HG02610 (cell line): ENCODE measurements at regions not wholly inside any gene's neighbourhood (a gene's known extent, or its start where the extent isn't known, plus 50 kb on each side); places are given as distances from the start of the nearest gene placed in this dataset.
"Not testable (repeated sequence)": the region's sequence is repeated elsewhere in the genome, so short reads cannot be mapped to it uniquely, and the experiment has no call there.

ENCODE experiments used
- ATAC-seq: cut with Tn5 transposase; IDR thresholded peaks from one replicate; pipeline ENCODE4 v1.9.1; 2021; ENCODE audit warnings: mild to moderate bottlenecking, moderate library complexity; ENCODE audit not compliant: unreplicated experiment

DNA sequence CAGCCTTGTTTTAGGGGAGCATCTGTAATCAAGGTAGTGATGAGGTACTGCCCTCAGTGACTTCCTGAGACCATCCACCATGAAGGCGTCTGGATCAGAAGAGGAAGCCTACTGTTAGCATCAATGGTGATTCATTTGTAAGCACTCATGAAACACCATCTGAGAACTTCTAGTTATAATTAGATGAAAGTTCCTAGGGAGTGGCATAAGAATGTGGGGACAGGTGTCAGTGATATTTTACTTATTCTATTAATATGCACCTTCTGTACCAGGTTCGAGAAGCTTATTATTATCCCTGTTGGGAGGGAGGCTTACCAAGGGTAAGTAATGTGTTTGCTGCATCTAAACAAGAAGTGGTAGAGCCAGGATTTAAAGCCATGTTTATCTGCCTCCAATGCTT, 295.8 kb upstream of the TBL1XR1 start:
- no peak for ATAC-seq

DNA sequence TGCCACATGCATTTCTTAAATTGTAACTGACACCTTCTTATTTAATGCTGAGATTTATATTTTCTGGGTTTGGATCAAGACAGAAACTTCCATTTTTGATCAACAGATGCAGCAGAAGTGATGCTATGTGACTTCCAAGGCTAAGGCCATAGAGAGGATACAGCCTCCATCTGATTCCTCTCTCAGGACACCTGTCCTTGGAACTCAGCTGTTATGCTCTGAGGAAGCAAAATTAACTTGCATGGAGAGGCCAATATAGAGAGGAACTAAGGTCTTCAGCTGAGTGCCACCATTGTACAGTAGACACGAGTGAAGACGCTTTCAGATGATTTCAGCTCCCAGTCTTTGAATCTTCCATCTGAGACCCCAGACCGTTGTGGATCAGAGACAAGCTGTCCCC, 296.9 kb upstream of the TBL1XR1 start:
- no peak for ATAC-seq

DNA sequence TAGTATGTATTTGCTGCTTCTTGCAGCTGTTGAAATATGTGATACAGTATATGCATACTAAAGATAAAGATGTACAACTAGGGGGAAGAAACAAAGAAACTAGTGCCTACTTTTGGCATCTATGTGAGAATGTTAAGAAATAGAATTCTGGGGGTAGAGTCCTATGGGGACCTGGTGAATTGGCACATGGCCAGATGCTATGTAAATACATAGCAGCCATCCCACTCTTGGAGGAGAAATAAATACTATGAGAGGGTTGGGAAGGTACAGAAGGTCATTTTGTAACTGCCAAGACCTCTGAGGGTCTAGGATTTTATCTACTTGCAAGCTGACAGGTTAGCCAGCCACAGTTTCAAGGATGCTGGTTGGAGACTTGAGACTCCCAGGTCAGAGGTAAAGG, 298.3 kb upstream of the TBL1XR1 start:
- ATAC-seq = no peak

DNA sequence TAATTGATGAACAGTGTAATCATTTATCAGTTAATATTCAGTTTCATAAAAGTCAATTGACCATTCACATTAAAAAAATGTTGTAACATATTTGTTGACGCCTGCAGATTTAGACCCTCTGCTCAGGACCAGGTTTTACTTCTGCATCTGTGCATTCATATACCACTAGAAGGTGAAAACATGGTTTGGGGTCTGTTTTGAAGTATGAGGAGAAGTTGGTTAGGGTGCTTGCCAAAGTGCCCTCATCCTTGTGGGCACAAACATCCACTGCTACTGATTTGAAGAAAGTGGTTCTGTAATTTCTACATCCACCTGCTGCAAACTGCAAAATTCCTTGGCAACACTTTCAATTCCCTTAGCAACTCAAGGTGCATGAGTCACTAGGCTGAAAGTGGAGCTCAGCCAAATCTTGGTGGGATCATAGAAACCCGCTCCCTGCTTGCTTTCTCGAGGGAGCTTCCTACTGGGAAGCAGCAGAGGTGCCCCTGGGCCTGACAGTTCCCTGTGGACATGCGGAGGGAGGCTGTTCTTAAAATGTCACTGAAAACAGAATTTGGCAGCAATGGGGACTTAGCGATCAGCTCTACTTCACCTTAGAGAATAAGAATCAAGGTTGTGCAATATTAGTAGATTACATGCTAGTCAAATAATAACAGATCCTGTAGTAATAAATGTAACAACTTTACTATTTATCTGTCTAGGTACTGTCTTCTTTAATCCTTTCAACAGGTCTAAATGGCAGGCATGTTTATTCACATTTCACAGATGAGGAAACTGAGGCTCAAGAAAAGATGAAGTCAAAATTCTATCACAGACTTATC, 301.0 kb upstream of the TBL1XR1 start:
- ATAC-seq = no peak

DNA sequence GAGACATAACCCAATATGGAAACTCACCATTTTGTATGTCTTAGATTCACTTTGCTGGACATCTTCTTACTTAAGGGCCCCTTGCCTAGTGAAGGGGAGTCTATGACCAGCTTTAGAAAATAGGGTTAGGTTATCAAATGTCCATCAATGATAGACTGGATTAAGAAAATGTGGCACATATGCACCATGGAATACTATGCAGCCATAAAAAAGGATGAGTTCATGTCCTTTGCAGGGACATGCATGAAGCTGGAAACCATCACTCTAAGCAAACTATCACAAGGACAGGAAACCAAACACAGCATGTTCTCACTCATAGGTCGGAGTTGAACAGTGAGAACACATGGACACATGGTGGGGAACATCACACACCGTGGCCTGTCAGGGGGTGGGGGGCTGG, 301.8 kb upstream of the TBL1XR1 start:
- ATAC-seq = not testable (repeated sequence)

DNA sequence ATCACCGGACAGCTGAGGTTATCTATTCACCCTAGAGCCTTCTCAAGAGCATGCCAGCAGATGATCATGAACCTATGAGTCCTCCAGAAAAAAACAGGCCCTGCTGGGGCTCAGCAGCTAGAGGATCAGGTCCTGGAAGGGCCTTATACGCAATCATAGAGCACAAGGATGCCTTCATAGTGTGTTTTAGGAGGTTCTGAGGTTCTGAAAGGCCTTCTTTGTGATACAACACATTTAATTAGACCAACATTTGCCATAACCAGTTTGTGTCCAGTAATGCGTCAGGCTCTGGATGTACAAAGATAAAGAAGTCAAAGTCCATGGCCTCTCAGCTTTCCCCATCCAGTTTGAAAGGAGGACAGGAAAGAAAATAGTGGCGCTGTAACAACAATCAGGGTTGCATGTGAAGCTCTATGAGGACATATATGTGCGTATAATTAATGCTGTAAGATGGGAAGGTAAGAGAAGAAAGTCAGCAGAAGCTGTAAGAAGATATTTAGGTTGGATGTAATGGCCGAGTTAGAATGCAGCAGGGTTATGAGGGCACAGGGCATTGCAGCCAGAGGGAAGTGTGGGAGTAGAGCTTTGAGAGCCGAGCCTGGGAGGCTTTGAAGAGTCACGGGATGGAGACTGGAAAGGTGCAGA, 302.6 kb upstream of the TBL1XR1 start:
- no peak for ATAC-seq

DNA sequence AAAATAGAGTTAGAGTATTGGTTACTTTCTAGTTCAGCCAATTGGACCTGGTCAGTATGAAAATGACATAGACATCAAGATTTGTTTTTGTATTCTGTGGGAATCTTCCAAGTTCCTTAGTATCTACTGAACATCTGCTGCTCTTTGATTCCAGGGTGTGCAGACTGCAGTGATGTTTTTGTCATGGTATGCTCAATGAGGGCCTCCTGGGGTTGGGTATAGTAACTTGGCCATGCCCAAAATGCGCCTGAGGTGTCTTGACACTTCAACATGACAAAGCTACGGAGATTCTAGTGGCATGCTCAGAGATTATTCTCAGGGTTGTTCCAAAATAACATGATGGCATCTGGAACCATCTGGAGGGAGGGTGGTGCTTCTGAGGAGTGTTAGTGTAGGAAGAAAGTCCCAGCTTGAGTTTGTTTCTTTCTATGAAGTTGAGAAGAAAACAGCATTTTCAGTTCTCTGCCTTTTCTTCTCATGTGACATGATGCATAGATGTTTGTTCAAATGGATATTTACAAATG, 313.5 kb upstream of the TBL1XR1 start:
- ATAC-seq = no peak

DNA sequence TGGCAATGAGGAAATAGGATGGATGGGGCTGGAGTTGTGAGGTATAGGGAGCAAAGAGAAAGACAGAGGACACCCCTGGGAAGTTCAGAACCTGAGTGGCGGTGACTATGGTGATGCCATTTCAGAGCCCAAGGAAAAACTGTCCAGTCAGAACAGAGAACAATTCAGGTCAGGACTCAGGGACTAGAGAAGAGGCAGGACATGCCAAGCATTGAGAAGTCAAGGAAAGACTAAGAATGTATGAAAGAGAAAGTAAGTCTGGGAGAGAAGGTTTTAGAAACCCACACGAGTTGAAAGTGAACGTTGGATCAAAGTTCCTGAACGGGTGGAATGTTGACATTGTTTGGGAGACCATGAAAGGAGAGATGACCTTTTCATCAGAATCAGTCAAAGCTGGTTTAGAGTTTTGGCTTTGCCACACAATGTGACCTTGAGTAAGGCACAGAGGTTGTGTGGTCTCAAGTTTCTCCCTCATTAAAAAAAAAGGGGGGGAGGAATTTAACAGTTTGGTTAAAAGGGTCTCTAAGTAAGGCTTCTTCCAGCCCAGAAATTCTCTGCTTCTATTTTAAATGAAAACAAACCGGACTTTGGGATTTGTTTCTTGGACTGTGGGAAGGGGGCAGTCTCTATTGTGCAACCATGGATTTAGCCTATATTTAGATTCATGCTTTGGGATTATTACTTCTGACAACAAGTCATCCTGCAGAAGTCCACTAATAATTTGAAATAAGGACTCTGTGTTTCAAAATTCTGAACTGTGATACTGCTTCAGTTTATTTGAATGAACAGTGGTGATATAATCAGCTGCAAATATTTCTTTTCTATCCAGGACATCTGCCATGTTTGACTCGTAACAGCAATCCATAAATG, 315.9 kb upstream of the TBL1XR1 start:
- ATAC-seq = no peak

DNA sequence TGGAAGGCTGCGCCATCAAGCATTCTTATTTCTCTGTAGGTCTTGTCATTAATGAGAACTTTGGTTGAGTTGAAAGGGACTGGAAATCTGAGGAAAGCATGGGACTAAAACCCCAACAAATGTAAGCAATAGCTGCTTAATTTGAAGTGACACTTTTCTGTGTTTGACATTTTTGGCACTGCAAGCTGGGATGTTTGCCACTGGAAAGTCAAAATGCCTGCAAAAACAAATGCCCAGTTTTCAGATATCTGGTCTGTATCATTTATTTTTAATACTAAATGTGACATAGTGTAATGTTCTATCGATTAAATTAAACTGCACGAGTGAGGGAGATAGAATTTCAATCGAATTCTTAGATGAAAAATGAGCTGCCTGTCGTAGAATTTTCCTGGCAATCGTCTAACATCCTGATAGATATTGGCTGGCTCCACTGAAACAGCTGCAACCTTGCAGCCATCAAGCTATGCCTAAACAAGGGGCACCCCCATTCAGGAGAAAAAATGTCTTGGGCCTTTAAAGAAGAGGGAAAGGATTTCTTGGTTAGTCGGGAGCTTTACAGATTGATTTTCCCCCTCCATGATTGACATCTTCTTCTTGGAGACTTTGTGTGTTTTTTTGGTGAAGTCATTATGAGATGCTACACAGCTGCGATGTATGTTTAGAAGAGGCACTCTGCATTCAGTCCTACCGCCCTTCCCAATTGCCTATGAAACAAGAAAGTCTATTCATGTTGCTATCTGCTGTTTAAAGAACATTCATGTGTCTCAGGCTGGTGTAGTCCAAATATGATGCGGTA, 316.7 kb upstream of the TBL1XR1 start:
- ATAC-seq = no peak

DNA sequence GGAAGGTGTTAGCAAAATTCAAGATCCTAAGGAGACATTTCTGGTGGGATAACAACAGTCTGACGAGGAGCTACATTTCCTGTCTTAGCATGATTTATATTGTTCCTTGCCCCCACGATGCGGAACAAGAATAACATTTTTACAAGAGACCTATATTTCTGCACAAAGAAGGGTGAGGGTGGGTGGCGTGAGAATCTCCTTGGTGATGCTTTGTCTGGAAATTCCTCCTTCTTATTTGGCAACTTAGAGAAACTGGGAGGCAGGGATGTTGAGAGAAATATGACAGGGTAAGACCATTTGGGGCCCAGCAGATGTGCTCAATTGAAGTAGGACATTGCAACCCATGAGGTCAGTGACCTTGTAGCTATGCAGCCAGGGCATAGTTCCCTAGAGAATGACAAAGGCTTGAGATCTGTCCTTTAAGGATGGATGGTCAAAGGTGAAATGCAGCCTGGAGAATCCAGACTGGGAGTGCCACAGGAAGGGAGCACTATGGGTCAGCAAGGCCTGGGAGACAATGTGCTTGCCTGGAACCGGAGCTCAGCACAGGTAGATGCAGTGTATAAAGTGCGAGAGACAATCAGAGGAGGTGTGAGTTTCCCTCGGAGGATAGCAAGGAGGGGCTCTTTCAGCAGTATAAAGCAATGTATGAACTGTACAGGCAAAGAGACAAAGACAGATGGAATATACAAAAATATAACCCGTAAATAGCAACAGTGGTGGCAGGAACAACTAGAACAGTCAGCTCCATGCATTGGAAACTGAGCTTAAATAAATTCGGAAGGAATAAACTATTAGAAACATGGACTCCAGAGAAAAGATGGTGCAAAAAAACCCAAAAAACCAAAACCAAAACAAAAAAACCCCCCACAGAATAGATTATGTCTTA, 317.6 kb upstream of the TBL1XR1 start:
- no peak for ATAC-seq

DNA sequence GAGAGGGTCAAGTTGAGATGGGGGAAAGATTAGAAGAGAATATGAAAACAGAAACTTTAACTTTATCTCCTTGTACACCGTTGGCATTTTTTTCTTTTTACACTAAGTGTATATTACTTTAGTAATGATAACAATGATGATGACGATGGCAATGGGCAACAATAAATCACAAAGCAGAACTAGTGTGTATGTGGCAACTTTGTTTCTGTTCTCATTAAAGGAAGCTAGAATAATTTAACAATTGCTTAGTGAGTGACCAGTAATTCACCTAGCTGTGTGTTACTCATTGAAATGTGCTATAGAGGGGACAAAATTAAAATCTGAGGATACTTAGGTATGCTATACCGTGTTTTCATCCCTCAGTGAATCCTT, 318.5 kb upstream of the TBL1XR1 start:
- ATAC-seq = no peak

DNA sequence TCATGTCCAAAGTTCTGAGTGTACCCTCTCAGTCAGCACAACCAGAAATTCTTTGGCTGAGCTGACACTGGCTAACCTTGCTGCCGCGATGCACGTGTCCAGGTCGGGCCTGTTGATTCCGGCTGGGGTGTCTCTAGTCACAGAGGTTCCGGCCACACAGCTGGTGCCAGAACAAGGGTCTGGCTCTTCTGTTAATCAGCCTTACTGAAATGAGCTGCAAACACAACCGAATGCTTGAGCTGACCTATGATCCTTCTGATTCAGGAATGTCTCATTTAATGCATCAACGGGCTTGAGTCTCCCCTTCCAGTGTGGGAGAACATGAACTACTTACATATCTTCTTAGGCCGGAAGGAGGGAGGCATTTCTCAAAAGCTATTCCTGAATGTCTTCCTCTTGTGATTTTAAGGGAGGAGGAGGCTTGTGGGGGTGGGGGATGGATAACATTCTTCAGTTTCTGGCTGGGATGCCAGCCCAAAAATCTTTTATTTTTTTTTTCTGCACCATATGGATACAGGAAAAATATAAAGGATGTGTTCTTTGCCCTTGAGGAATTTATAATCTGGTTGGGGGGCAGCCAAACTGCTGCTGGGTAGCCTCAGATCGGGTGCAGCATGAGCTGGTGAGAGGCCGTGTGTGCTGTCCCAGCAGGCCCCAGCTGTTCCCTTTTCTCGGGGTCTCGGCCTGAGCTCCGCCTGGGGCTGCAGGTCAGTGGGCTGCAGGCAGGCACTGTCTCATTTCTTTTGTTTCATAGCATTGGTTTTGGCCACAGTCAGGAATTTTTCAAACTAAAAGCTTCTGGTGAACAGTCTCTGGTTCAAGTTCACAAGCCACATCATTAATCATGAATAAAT, 319.1 kb upstream of the TBL1XR1 start:
- no peak for ATAC-seq

DNA sequence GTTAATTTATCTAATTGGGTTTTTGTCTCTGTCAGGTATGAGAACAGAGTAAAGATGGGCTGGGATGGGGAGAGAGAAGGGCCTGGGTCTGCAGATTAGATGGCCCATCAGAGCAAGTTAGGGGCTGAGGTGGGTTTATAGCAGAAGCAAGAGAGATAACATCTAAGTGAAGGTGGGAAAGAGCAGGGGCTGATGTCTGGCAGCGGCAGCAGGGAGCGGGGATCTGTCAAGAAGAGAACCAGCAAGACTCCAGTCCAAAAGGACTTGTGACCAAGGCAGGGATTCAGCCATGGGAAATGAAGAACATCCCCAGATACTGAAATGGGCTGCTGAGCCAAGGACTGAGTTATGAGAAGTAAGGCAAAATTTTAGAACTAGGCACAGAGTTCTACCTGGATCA, 320.6 kb upstream of the TBL1XR1 start:
- no peak for ATAC-seq

DNA sequence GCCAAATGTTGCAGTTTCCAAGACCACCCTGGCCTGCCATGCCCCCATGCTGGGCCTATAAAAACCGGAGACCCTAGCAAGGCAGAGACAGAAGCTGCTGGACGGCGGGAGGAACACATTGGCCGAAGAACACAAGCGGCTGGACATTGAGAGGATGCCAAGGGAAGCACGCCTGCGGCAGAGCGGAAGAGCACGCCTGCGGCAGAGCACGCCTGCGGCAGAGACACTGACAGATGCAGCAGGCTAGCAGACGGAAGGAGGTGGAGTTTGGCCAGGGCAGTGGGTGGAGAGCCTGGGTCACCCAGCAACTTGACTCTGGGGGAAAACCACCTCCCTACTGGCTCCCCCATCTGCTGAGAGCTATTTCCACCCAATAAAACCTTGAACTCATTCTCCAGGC, 322.3 kb upstream of the TBL1XR1 start:
- ATAC-seq = no peak

DNA sequence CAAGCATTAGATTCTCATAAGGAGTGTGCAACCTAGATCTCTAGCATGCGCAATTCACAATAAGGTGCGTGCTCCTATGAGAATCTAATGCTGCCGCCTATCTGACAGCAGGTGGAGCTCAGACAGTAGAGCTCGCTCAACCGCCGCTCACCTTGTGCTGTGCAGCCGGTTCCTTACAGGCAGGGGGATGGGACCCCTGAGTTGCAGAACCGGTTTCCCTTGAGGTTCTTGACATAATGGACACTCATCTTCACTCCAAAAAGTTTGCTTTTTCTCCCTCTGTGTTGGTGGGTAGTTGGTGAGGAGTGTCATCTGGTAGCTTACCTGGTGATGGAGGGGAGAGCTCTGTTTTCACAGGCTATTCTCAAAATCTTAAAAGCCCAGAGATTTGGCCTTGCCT, 324.0 kb upstream of the TBL1XR1 start:
- ATAC-seq = no peak

DNA sequence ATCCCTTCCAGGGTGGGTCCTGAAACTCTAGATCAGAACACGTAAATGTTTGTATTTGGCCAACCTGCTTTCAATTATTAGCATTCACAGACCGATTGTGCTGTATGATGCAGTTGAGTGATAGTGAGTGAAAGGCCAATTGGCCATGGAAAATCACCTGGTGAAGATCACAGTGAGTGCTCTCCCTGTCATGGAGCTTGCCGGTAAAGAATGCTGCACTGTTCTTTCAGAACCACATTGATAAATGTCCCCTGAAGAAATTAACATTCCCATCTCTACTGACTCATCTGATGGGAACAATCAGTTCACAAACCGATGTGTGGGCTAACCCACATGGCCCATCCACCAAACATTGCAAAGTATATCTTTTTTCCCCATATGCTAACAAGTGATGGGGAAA, 324.8 kb upstream of the TBL1XR1 start:
- ATAC-seq = no peak

DNA sequence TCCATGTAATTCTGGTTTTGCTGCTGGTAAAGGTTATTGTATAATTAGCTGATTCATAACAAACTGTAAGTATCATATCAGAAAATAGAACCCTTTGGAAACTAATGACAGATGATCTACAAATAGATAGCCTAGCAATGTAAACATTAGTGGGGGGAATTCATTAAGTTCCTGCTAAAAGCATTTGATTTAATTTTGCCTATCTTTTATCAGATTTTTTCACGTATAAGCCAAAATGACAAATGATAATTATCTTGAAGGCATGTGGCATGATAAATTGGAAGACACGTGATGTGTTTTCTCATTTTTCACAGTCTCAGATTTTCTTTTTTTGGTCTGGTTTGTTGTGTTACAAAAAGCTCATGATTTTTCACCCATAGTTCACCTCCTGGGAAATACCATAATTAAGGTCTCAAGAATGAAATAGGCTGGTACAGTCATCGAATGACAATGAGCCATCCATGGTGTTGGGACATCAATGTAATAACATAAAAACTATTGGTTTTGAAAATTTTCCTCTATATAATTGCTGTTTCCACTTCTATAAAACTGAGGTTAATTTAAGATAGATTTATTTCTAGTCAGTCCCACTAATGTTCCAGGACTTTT, 325.9 kb upstream of the TBL1XR1 start:
- ATAC-seq = no peak

DNA sequence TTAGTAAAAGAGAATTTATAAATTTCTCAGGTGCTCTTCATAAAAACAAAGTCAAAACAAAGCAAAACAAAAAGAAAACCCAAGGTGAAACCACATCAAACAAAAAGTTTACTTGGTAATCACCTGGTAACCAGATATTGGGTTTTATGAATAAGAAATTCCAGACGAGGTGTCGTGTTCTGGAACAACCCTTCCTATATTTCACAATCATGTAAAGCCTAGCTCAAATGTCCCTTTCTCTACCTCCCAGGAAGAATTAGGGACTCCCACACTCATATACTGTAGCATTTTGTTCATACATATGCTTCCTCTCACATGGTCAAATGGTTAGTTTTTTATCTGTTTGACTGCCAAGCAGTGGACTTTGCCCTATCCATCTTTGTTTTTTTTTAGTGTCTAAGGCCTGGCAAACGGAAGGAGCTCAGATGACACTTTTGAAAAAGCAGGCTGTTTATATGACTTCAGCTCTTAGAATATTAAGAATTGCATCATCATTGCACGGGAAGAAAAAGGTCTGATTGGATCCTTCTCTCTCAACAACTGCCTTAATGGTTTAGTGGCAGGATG, 326.7 kb upstream of the TBL1XR1 start:
- no peak for ATAC-seq
